ENCODE measurements at regions not wholly inside any gene's neighbourhood (a gene's known extent, or its start where the extent isn't known, plus 50 kb on each side); places are given as distances from the start of the nearest gene placed in this dataset.

- no peak overlapping the region for H3K27ac Mint-ChIP-seq
- no peaks in the 10 kb centered on the region for H3K36me3 Mint-ChIP-seq
- TF ChIP-seq NFE2L1 (CRISPR knock-in tag; IDR thresholded peaks at IDR 0.05) (no peak), SMAD4 (CRISPR knock-in tag; IDR thresholded peaks at IDR 0.05) (no peak), ZNF396 (CRISPR knock-in tag; IDR thresholded peaks at IDR 0.05; ENCODE audit: borderline replicate concordance) (no peak), NFATC4 (CRISPR knock-in tag; IDR thresholded peaks at IDR 0.05) (no peak), ZNF423 (CRISPR knock-in tag; IDR thresholded peaks at IDR 0.05) (no peak), ZNF138 (CRISPR knock-in tag; conservative IDR thresholded peaks at IDR 0.05) (no peak), ETV6 (CRISPR knock-in tag; IDR thresholded peaks at IDR 0.05) (no peak), ESRRA (CRISPR knock-in tag; IDR thresholded peaks at IDR 0.05; ENCODE audit: borderline replicate concordance) (no peak)
- TF ChIP-seq, protein P1, sequence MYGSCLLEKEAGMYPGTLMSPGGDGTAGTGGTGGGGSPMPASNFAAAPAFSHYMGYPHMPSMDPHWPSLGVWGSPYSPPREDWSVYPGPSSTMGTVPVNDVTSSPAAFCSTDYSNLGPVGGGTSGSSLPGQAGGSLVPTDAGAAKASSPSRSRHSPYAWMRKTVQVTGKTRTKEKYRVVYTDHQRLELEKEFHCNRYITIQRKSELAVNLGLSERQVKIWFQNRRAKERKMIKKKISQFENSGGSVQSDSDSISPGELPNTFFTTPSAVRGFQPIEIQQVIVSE (CRISPR knock-in tag; IDR thresholded peaks at IDR 0.05; ENCODE audit: borderline replicate concordance) = no peak
- TF ChIP-seq, protein P2, sequence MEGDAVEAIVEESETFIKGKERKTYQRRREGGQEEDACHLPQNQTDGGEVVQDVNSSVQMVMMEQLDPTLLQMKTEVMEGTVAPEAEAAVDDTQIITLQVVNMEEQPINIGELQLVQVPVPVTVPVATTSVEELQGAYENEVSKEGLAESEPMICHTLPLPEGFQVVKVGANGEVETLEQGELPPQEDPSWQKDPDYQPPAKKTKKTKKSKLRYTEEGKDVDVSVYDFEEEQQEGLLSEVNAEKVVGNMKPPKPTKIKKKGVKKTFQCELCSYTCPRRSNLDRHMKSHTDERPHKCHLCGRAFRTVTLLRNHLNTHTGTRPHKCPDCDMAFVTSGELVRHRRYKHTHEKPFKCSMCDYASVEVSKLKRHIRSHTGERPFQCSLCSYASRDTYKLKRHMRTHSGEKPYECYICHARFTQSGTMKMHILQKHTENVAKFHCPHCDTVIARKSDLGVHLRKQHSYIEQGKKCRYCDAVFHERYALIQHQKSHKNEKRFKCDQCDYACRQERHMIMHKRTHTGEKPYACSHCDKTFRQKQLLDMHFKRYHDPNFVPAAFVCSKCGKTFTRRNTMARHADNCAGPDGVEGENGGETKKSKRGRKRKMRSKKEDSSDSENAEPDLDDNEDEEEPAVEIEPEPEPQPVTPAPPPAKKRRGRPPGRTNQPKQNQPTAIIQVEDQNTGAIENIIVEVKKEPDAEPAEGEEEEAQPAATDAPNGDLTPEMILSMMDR (IDR thresholded peaks at IDR 0.05) = no peak
- TF ChIP-seq, protein P3, sequence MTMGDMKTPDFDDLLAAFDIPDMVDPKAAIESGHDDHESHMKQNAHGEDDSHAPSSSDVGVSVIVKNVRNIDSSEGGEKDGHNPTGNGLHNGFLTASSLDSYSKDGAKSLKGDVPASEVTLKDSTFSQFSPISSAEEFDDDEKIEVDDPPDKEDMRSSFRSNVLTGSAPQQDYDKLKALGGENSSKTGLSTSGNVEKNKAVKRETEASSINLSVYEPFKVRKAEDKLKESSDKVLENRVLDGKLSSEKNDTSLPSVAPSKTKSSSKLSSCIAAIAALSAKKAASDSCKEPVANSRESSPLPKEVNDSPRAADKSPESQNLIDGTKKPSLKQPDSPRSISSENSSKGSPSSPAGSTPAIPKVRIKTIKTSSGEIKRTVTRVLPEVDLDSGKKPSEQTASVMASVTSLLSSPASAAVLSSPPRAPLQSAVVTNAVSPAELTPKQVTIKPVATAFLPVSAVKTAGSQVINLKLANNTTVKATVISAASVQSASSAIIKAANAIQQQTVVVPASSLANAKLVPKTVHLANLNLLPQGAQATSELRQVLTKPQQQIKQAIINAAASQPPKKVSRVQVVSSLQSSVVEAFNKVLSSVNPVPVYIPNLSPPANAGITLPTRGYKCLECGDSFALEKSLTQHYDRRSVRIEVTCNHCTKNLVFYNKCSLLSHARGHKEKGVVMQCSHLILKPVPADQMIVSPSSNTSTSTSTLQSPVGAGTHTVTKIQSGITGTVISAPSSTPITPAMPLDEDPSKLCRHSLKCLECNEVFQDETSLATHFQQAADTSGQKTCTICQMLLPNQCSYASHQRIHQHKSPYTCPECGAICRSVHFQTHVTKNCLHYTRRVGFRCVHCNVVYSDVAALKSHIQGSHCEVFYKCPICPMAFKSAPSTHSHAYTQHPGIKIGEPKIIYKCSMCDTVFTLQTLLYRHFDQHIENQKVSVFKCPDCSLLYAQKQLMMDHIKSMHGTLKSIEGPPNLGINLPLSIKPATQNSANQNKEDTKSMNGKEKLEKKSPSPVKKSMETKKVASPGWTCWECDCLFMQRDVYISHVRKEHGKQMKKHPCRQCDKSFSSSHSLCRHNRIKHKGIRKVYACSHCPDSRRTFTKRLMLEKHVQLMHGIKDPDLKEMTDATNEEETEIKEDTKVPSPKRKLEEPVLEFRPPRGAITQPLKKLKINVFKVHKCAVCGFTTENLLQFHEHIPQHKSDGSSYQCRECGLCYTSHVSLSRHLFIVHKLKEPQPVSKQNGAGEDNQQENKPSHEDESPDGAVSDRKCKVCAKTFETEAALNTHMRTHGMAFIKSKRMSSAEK (CRISPR knock-in tag; IDR thresholded peaks at IDR 0.05; ENCODE audit: borderline replicate concordance) = no peak
- TF ChIP-seq, protein P4, sequence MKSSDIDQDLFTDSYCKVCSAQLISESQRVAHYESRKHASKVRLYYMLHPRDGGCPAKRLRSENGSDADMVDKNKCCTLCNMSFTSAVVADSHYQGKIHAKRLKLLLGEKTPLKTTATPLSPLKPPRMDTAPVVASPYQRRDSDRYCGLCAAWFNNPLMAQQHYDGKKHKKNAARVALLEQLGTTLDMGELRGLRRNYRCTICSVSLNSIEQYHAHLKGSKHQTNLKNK (CRISPR knock-in tag; IDR thresholded peaks at IDR 0.05) = no peak
- no peaks in the 10 kb centered on the region for H3K9me3 Mint-ChIP-seq
- CTCF ChIA-PET = interaction anchor here (0.7 kb wide), 1 partner anchor 195 kb away, joined by 3 read pairs; no protein-coding TSS in a partner anchor
- POLR2A ChIA-PET = no interaction called here
- H3K4me1 Mint-ChIP-seq = peaks cover 7% of the 10 kb centered on the region; the same call in 1 of the 2 replicates
- ATAC-seq (no peak), DNase-seq (ENCODE audit: low spot score) (no peak)
- no peak overlapping the region for H3K4me3 Mint-ChIP-seq
- H3K27me3 Mint-ChIP-seq (ENCODE audit: low read depth) = no peaks in the 10 kb centered on the region
These were observed 70.1 kb upstream of the MBNL1 start for GRCh38 chr3:152198665-152199064.

DNA sequence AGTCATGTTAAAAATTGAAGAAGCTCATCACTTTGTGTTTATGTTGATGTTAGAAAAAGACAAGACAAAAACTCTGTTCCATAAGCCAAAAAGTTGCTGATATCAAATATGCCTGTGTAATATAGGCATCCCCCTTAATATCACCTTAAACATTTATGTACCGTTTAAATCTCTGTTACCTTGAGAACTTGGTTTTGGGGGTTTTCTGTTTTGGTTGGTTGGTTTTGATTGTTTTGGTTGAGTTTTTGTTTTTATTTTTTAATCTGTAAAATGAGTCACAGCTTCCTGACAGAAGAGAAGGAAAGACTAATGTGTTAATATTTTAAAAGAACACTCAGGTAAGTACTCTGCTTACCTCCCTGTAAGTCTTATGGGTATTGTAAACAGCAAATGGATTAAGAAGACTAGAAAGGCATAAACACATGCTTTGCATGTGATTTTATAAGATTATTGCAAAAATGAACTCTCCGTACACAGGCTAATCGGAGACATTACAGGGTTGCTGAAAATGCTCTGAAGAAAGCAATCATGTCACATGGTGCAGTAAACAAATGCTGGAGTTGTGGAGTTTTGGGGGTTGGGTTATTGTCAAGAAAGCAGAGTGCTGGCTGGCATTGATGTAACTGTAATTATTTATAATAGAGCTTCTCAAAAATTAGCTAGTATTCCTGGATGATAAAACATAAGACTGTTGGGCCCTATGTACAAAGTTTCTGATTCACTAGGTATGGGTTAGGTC is 69.5 kb upstream of the MBNL1 start:
- CTCF ChIA-PET = no interaction called here
- TF ChIP-seq CBFB (CRISPR knock-in tag; IDR thresholded peaks at IDR 0.05; ENCODE audit: low read depth) = no peak
- TF ChIP-seq NFATC4 (CRISPR knock-in tag; IDR thresholded peaks at IDR 0.05) = no peak
- no peak for TF ChIP-seq EMX1 (CRISPR knock-in tag; IDR thresholded peaks at IDR 0.05)
- no peak for TF ChIP-seq ZNF263 (CRISPR knock-in tag; IDR thresholded peaks at IDR 0.05; ENCODE audit: low read depth)
- TF ChIP-seq GTF2I (CRISPR knock-in tag; conservative IDR thresholded peaks at IDR 0.05) = no peak
- TF ChIP-seq NR3C1 (CRISPR knock-in tag; conservative IDR thresholded peaks at IDR 0.05; ENCODE audit: low read depth) = no peak
- TF ChIP-seq, protein P5, sequence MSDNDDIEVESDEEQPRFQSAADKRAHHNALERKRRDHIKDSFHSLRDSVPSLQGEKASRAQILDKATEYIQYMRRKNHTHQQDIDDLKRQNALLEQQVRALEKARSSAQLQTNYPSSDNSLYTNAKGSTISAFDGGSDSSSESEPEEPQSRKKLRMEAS (CRISPR knock-in tag; IDR thresholded peaks at IDR 0.05) = no peak
- TF ChIP-seq ZNF317 (CRISPR knock-in tag; IDR thresholded peaks at IDR 0.05; ENCODE audit: borderline replicate concordance, low read depth) = no peak
- no peak for TF ChIP-seq FOXP4 (CRISPR knock-in tag; IDR thresholded peaks at IDR 0.05)
- TF ChIP-seq CREB1 (CRISPR knock-in tag; IDR thresholded peaks at IDR 0.05) = no peak
- no peak for TF ChIP-seq ZNF396 (CRISPR knock-in tag; IDR thresholded peaks at IDR 0.05; ENCODE audit: borderline replicate concordance)
- TF ChIP-seq, protein P6, sequence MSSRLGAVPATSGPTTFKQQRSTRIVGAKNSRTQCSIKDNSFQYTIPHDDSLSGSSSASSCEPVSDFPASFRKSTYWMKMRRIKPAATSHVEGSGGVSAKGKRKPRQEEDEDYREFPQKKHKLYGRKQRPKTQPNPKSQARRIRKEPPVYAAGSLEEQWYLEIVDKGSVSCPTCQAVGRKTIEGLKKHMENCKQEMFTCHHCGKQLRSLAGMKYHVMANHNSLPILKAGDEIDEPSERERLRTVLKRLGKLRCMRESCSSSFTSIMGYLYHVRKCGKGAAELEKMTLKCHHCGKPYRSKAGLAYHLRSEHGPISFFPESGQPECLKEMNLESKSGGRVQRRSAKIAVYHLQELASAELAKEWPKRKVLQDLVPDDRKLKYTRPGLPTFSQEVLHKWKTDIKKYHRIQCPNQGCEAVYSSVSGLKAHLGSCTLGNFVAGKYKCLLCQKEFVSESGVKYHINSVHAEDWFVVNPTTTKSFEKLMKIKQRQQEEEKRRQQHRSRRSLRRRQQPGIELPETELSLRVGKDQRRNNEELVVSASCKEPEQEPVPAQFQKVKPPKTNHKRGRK (CRISPR knock-in tag; IDR thresholded peaks at IDR 0.05; ENCODE audit: borderline replicate concordance) = no peak
- no peak for TF ChIP-seq NR2C2 (CRISPR knock-in tag; IDR thresholded peaks at IDR 0.05)
- TF ChIP-seq JAZF1 (CRISPR knock-in tag; IDR thresholded peaks at IDR 0.05) = no peak

More for the DNA sequence above, 69.5 kb upstream of the MBNL1 start:
- POLR2A ChIA-PET = no interaction called here
- H3K27me3 Mint-ChIP-seq (ENCODE audit: low read depth) = no peaks in the 10 kb centered on the region
- no peaks in the 10 kb centered on the region for H3K9me3 Mint-ChIP-seq
- H3K27ac Mint-ChIP-seq = no peak overlapping the region
- DNase-seq (ENCODE audit: low spot score) (no peak), ATAC-seq (no peak)
- no peaks in the 10 kb centered on the region for H3K36me3 Mint-ChIP-seq
- peaks cover 8% of the 10 kb centered on the region for H3K4me1 Mint-ChIP-seq
- H3K4me3 Mint-ChIP-seq = no peak overlapping the region
